GM12872 (cell line): ENCODE measurements at regions not wholly inside any gene's neighbourhood (a gene's known extent, or its start where the extent isn't known, plus 50 kb on each side); places are given as distances from the start of the nearest gene placed in this dataset.

ENCODE experiments used
- TF ChIP-seq, protein P1 (sequence below): IDR thresholded peaks from 3 replicates; pipeline ENCODE4 v1.5.1; 2011; ENCODE audit warnings: low read depth, mild to moderate bottlenecking, low read length, moderate library complexity; ENCODE audit not compliant: insufficient read depth

DNA sequence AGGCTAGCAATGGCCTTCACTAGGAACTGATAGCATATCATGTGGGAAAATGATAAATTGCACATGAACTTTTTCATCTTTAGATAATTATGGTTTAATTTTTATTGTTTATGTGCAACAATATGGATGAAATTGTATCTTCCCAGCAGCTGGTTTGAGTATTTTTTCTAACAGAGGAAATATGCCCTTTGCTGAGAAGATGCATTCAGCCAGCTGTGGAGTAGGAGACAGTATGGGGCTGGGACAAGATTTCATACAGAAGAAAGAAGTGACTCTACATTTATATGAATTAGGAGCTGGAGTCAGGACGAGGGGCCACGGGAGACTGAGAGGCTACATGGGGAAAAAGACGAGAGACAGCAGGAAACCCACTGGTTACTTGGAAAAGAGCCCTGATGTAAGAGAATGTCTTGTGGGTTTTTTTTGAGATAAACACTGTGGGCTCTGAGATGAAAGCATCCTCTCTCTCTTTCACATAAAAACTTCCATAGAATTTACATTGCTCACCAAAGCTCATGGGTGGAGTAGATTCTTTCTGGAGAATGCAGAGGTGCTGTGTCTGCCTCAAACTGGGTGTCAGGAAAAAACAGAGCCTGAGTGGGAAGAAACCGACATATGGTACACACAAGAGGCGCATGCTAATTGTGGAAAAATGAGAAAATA lies 115.2 kb upstream of the PDZRN3 start:
- TF ChIP-seq, protein P1, sequence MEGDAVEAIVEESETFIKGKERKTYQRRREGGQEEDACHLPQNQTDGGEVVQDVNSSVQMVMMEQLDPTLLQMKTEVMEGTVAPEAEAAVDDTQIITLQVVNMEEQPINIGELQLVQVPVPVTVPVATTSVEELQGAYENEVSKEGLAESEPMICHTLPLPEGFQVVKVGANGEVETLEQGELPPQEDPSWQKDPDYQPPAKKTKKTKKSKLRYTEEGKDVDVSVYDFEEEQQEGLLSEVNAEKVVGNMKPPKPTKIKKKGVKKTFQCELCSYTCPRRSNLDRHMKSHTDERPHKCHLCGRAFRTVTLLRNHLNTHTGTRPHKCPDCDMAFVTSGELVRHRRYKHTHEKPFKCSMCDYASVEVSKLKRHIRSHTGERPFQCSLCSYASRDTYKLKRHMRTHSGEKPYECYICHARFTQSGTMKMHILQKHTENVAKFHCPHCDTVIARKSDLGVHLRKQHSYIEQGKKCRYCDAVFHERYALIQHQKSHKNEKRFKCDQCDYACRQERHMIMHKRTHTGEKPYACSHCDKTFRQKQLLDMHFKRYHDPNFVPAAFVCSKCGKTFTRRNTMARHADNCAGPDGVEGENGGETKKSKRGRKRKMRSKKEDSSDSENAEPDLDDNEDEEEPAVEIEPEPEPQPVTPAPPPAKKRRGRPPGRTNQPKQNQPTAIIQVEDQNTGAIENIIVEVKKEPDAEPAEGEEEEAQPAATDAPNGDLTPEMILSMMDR = no peak

DNA sequence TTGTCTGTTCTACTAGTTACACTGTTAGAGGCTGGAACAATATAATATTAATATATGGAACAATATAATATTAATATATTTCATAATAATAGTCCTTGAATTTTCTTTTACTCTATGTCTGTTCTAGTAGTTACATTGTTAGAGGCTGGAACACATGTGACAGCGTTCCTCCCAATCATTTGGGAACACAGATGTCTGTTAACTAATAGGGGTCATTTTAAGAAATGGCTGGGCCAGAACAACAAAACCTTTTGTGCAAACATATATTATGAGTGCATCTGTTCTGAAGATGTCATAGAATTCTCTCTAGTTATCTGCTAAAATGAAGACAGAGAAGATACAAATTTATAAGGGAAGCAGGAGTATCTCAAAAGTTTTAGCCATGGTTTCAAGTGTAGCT lies 114.0 kb upstream of the PDZRN3 start:
- TF ChIP-seq, protein P1 = no peak

DNA sequence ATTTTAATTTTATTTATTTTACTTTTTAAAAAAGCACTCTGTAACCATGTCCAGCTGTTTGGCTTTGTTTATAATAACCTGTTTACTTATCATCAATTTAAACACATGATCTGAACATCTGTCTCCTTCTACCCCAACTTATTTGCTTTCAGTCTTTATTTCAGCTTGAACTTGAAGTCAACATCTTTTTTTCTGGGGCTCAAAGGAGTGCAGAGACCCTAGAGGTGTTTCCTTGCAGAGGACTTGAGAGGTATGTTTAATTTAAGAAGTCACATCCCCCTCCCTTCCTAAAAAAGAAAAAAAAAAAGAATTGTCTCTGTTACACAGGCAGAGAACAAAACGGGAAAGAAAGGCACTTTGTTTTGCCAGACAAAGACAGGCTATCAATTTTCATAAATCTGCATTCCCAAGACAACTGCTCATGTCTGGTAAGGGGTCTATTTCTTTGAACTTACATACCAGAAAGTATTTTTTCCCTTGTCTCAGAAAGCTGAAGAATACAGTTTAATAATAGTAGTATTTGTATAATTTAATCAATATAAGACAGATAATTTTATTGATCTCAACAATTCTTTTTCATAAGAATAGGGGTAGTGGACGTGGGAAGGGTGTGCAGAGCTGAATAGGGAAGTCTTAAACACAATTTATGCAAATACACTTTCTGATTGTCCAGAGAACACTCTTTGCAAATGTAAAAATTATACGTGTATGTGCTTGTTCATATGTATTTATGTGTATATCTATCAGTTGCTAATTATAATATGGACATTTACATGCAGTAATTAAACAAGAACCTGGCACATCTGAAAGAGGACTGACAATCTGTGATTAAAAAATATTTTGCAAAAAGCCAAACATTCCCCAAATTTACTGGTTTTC lies 109.7 kb upstream of the PDZRN3 start:
- TF ChIP-seq, protein P1 = no peak

DNA sequence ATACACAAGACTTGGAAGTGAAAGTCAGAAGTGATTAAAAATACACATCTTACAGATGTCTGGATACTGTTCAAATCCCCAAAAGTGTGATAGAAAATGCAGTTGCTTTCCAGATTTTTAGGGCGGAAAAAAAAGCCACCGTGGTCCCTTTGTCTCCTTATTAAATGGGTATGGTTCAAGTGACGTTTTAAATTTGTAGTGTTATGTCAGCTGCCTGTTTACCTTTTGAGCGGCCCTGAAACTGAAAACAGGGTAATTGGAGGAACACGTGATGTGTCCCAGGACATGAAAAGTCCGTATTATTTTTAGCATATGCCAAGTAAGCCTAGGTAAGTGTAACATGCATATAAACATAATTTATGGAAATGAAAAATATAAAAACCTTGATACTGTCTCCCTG lies 109.0 kb upstream of the PDZRN3 start:
- TF ChIP-seq, protein P1 = no peak

DNA sequence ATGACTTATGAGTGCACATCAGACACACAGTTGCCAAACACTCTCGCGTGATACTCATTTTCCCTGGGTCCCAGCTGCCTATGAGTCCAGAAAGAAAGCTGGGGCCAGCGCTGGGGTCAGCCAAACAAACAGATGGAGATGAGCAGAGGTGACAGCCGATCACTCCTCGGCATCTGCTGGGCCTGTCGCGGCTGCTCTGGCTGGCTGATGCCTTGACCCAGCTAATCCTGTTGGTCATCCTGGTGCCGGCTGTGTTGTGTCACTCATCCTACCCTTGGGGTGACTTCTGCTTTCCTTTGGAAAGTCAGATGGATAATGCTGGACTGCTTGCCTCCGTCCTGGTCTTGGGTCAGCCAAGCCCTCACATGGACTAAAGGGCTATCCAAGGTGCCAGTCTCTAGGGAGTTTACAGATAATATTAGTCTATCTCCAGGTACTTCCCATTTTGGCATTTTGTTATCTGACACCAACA lies 105.3 kb upstream of the PDZRN3 start:
- TF ChIP-seq, protein P1 = no peak

DNA sequence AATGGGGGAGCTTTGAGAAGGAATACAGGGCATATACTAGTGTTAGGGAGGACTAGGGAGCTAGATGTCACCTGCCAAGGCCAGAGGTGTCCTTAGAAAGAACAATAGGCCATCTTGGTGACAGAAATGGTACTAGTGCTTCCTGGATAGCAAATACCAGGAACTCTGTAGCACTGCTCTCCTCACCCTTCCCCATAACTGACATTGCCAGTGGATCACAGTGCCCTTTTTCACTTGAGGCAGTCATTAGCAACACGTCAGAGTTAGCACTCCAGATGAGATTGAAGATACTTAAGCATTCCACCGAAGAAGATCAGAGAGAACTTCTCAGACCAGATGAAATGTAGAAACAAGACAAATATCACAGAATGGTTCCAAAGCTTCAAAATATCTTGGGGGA lies 103.1 kb upstream of the PDZRN3 start:
- TF ChIP-seq, protein P1 = no peak

DNA sequence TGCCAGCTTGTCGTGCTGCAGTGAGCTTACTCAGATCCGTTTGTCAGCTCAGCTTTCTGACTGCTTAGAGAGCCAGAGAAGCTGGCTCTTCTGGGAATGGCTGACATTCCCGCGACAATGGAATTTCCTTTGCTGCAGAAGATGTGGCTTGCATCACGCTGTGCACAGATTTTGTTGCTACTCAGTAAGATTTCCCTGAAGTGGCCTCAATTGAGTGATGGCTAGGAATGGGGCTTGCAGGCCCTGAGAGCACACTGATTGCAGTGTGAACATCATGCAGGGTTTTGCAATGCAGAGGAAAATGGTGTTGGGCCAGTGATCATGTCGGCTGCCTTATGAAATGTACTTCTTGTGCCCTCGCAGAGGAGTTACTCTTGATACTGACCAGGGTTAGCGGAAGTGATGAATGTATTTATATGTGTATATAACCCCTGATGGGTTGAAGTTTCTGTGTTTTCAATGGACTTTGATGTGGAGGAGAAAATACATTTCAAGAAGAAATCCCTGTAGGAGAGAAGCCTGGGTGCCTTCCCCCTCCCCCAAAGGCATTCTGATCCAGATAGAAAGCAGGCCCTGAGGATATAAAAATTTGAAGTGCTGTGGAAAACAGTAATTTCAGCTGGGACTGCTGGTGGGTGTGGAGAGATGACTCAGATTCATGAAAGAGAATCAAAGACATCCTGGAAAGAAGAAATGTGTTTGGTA lies 102.5 kb upstream of the PDZRN3 start:
- TF ChIP-seq, protein P1 = no peak
